Left ventricle myocardium superior (tissue), 1 donor: ENCODE measurements at regions not wholly inside any gene's neighbourhood (a gene's known extent, or its start where the extent isn't known, plus 50 kb on each side); places are given as distances from the start of the nearest gene placed in this dataset.
"Not testable (repeated sequence)": the region's sequence is repeated elsewhere in the genome, so short reads cannot be mapped to it uniquely, and the experiment has no call there.

Experiments
- ATAC-seq: fragments of 200-7000 bp; cut with Tn5 transposase; one replicate; pipeline ENCODE4 v1.9.1; 2020; ENCODE audit warnings: mild to moderate bottlenecking, moderate library complexity
- DNase-seq: peaks from one replicate; pipeline ENCODE4 v3.0.0-alpha.2; 2020
- intact Hi-C: fragments of 100-400 bp; cut with micrococcal nuclease; formaldehyde crosslinking; loops from one replicate; pipeline ENCODE4 v1.11.0; 2022
- donor health status: DM: no; HTN: yes; CAD: no; lungs with severe emphysema.

DNA sequence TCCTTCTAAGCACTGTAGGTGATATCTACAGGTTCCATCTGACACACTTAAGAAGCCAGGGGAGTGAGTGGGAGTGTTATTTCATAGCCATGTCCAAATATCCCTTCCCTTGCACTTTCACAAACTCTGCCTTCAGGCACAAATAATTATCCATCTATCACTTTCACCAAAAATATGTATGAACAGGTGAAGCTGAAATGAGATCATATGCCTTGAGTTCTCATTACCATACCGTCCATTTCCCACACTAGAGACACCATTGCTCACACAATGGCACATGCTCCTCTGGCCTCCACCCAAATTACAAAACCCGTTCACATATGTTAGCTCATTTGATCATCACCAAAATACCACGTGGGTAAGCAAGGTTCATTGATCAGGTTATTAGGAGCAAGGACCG, 151.9 kb upstream of the BNIP2 start:
- no peak for ATAC-seq
- no peak for DNase-seq
- intact Hi-C loops, result no loop called here

DNA sequence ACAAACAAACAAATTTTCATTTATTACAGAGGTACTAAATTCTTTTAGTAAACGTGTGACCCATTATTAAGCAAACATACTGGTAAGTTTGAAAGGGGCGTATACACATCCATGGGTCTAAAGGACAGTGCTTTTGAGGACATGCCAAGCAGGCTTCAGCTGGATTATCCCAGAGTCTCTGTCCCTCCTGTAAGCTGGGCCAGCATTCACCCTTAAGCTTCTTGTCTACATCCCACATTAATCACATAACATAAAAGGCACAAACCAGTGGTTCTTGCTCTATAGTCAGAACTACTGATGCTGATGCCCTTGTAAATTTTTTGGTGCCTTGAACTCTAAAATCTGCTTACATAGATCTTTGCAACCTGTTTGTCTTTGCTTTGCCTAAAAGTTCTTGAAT, 150.8 kb upstream of the BNIP2 start:
- intact Hi-C loops, result no loop called here
- DNase-seq (no peak), ATAC-seq (no peak)

DNA sequence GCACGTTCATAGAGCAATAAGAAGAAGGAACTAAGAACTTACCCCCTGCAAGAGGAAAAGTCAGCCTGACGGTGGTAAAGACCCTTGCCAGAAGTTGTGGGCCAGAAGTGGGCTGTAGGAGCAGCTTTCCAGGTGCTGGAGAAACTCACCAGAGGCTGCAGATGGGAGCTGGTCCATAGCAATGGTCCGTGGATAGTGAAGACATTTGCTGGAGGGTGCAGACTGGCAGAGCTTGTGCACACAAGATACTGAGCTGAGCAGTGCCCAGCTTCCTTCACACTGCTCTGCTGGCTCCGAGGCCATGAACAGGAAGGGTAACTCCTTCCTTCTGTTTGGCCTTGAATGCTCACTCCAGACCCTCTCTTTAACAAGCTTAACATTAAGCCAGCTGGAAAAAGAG, 149.8 kb upstream of the BNIP2 start:
- ATAC-seq, result no peak
- intact Hi-C loops, result no loop called here
- DNase-seq, result no peak

DNA sequence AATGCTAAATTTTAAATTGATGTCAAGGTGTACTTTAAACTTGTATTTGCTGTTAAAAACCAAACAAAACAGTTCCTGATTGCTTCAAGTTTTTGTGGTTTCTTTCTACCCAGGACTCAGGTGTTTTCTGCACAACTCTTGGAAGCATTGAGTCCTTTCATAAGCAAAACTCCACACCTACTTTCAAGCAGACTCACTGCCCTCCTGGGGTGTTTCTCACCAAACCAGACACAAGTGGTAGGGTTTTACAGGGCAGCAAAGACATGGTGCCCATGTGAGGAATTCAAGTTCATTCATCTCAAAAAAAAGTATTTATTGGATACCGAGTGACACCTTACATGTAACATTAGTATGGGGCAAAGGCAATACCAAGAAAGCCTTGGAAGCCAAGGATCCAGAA, 146.7 kb upstream of the BNIP2 start:
- intact Hi-C loops, result no loop called here
- DNase-seq (no peak), ATAC-seq (no peak)

DNA sequence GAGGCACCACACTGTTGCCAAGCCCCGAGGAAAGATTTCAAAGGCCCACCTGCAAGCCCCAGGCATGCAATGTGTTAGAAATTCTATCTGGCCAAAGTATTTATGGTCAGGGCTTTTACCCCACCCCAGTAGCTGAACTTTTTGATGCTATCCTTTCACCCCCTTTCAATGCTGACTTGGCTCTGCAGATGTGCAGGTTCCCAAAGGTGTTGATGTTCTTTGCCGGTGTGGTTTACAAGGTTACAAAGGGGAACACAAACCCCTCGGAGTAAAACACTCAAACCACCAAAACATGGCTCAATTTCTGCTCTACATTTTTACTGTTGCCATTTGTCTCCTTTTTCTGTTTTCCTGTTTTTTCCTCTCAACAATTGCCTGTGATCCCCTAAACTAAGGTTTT, 145.4 kb upstream of the BNIP2 start:
- ATAC-seq, result no peak
- no peak for DNase-seq
- intact Hi-C loops, result no loop called here

DNA sequence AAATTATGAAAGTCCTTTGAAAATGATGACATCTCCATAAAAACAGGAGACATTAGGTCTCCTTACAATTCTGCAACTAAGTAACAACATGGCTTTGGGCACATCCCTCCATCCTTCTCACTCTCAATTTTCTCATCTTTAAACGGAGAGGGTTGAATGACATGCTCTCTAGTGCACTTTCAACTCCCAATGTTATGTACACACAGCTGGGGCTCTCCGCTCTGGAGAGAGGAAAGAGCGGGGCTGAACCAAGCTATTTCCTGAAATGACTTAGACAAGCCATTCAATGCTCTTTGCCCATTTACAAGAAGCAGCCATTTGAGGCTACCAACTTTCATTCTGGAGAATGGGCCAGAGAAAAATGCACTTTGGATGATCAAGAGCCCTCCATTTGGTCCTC, 144.2 kb upstream of the BNIP2 start:
- no peak for DNase-seq
- intact Hi-C loops, result no loop called here
- ATAC-seq, result no peak

DNA sequence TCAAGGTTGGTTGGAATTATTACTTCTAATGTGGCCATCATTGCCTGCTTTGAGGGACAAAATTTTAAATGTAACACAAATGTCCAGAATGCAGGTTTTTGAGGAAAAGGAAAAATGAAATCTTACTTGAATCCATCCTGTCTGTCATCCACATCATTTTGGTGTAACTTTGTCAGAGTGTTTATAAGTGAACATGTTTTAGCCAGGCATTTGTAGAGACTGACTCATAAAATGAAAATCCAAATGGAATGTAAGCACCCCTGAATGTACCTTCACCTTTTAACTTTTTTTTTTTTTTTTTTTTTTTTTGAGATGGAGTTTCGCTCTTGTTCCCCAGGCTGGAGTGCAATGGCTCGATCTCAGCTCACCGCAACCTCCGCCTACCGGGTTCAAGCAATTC, 141.8 kb upstream of the BNIP2 start:
- ATAC-seq, result no peak
- intact Hi-C loops, result no loop called here
- DNase-seq, result no peak

DNA sequence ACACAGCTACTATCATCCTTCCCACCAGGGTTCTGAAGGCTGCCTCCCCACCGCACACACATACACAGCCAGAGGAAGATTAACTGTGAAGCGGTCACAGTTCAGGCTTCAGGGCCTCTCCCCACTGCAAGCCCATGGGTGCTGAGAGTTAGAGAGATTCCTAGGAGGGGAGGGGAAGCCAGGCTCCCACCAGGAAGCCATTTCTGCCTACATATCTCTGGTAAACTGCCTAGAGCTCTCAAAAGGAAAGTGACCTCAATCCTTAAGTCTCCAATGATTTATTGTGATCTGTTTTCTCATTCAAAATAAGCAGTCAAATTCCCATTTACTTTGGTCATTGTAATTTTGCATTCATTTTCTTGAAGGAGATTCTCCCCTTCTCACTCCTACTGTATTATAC, 141.0 kb upstream of the BNIP2 start:
- no peak for DNase-seq
- ATAC-seq, result no peak
- intact Hi-C loops, result no loop called here

DNA sequence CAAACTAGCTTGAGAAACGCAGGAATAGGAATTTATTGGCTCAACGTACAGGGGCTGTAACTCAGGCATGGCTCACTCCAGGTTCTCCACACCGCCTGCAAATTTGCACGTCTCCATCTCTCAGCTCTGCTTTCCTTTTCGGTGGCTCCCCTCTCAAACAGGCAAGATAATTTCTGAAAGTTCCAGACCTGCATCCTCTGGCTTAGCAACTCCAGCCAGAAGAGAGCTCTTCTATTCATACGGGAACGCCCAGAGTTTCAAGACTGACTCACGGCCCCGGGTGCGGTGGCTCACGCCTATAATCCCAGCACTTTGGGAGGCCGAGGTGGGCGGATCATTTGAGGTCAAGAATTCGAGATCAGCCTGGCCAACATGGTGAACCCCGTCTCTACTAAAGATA, 139.7 kb upstream of the BNIP2 start:
- DNase-seq (no peak), ATAC-seq (no peak)
- intact Hi-C loops, result no loop called here

DNA sequence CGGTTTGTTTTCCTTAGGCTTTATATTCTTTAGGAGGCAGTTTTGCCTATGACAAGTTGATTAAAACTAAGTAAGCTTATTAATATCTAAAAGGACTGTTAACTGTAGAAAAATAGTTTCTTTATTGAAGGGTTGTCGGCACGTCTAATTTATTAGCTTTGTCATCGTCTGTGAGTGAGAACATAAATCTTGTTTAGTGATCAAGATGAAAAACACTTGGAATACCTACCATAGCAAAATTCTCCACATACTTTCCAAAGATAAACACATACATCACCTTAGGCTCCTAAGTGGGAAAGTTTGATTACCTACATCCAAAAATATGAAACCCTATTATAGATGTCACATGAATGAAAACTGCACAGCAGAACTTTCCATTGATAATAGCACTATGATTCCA, 139.1 kb upstream of the BNIP2 start:
- DNase-seq (no peak), ATAC-seq (no peak)
- intact Hi-C loops, result no loop called here

DNA sequence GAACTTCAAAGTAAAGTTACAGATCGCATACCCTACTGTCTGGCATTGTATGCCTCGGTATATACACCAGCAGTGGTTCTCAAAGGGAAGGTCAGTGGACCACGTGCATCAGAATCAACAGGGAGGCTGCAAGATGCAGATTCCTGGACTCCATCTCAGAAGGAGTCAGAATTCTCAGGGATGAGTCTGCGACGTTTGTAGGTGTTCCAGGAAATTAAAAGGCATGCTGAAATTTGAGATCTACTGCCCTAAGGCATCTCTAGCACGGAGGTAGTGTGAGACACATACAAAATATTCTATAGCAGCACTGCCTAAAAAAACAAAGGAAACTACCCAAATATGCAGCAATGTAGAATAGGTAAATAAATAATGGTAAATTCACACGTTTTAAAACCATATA, 136.8 kb upstream of the BNIP2 start:
- intact Hi-C loops, result no loop called here
- DNase-seq (no peak), ATAC-seq (no peak)

DNA sequence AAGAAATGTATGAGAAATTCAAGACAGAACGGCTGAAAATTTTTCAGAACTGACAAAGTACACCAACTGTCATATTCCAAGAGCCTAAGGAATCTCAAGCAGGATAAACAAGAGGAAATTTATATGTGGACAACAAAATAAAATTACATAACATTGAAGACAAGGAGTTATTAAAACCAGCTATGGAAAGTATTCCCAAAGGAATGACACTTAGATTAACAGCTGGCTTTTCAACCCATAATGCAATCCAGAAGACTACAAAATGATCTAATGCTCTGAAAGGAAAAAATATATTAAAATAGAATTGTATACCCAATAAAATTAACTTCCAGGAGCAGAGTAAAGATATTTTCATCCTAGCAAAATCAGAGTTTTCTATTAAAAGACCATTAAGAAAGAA, 132.2 kb upstream of the BNIP2 start:
- ATAC-seq (no peak), DNase-seq (no peak)
- intact Hi-C loops, result no loop called here

DNA sequence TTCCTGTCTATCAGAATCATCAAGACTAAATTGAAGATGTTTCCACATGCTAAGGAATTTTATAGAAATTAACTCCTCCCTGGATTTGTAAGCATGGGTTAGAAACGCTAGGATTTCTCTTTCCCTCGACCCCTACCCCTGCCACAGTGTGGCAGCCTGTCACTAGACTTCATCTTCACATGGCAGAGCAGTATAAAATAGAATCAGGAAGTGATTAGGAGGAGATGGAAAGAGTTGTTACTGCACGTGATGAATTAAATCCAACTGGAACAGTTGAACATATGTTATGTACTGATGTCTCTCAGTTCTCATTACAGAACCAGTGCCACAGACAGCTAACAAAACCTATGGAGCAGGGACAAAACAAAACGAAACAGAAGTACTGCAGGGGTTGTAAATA, 130.0 kb upstream of the BNIP2 start:
- ATAC-seq (no peak), DNase-seq (no peak)
- intact Hi-C loops, result no loop called here

DNA sequence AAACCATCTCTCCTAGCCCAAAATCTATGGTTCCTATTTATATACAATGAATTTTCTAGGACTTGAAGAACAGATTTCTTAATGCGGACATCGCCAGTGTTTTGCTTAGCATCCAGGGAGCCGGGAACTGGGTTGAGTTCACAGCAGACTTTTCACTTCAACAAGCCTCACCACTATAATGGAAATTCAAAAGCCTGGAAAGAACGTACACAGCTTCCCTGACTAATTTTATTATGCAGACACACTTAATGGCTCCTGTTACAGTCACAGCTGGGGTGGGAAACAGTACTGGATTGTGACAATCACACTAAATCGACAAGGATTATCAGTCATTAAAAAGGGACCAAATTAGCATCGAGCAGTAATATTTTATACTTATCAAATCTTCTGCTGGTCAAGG, 129.2 kb upstream of the BNIP2 start:
- ATAC-seq (no peak), DNase-seq (no peak)
- intact Hi-C loops, result no loop called here

DNA sequence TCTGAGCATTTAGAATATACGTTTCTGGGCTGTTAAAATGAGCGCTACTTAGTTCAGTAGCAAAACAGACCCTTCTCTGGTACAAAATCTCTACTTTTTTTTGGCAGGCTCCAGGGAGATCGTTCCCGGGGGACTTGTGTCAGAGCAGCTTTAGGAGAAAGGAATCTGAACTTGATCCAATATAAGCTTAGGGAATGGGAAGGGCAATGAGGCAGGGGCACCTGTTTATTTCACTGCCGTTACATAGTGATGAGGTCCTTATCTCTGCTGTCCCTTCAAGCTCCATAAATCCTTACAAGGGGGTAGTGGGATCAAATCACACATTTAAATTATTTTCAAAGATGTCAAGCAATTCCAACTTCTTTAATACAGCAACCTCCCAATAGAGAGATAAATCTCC, 128.7 kb upstream of the BNIP2 start:
- intact Hi-C loops, result no loop called here
- ATAC-seq (no peak), DNase-seq (no peak)

DNA sequence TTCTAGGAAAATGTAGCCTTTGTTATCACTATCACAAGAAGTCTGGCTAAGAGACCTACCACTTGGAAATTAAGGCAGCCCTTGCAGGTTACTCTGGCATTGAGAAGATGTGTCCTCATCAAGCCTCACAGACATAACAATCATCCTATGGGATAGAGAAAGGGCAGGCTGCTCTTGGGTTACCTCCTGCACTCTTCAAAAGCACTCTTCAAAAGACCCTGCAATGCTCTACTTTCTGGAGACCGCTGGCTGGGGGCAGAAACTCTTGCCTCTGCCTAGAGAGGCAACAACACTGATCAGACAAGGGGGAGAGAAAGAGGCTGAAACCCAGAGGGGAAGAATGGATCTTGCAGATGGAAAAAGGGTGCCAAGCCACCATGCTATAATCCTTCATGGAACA, 127.9 kb upstream of the BNIP2 start:
- DNase-seq (no peak), ATAC-seq (no peak)
- intact Hi-C loops, result no loop called here

DNA sequence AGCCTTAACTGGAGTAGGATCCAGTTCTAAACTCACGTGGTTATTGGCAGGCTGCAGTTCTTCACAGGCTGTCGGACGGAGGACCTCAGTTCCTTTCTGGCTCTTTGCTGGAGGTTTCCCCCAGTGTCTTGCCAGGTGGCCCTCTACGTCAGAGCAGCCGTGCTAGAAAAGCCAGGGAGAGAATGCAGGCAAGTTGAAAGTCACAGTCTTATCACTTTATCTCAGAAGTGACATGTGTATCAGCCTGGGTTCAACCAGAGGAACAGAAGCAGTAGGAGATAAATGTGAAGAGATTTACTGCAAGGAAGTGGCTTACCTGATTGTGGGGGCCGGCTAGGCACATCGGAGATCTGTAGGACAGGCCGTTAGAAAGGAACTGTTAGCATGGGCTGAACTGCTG, 125.3 kb upstream of the BNIP2 start:
- DNase-seq, result no peak
- ATAC-seq, result no peak
- intact Hi-C loops, result no loop called here

DNA sequence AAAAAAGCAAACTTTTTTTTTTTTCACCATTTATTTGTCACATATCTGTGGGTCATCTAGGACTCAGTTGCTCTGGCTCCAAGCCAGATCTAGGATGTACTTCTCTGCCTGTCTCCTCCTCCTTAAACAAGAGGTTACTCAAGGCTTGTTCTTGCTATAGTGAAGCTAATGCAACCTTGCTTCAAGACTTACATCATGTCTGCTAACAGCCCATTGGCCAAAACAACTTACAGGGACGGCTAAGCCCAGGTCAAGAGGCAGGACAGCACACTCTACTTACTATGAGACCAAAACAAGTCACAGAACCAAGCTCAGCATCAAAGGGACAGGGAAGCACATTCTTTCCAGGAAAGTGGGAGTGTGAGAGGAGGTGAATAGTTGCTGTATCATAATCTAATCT, 123.8 kb upstream of the BNIP2 start:
- DNase-seq (no peak), ATAC-seq (no peak)
- intact Hi-C loops, result no loop called here

DNA sequence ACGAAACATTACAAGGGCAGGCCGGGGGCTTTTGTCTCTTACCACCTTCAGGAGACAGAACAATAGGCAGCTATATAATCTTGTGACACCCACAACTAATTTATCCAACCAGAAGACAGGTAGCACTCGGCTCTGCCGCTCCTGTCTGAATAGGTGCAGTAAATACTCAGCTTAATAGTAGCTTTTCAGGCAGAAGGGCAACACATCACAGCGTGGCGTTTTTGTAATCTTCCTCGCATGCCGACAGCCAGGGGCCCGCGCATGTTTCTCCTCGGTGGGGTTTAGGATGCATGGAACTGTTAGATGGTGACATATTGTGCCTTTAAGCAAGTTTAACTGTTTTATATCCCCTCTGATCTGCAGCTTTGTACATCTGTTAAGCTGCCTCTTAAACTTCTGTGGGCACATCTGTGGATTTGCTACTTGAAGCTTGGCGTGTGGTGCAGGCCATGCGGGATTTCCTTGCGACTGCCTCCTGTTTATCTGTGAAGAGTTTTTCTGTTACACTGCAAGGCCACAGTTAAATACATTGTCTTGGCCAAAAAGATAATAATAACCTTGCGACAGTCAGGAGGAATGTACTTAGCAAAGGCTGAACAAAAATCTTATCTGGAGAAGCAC, 123.2 kb upstream of the BNIP2 start:
- intact Hi-C loops, result no loop called here
- DNase-seq (no peak), ATAC-seq (no peak)

DNA sequence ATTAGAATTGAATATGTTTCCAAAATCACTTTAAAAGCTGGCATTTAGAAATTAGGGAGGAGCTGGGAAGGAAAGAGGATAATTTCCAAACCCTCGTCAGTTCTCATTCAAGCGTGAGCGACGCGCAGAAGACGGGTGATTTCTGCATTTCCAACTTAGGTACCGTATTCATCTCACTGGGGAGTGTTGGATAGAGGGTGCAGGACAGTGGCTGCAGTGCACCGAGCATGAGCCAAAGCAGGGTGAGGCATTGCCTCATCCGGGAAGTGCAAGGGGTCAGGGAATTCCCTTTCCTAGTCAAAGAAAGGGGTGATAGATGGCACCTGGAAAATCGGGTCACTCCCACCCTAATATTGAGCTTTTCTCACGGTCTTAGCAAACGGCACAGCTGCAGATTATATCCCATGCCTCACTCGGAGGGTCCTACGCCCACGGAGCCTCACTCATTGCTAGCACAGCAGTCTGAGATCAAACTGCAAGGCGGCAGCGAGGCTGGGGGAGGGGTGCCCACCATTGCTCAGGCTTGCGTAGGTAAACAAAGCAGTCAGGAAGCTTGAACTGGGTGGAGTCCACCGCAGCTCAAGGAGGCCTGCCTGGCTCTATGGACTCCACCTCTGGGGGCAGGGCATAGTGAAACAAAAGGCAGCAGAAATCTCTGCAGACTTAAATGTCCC, 114.3 kb upstream of the BNIP2 start:
- DNase-seq, intact Hi-C loops, ATAC-seq: not testable (repeated sequence)

DNA sequence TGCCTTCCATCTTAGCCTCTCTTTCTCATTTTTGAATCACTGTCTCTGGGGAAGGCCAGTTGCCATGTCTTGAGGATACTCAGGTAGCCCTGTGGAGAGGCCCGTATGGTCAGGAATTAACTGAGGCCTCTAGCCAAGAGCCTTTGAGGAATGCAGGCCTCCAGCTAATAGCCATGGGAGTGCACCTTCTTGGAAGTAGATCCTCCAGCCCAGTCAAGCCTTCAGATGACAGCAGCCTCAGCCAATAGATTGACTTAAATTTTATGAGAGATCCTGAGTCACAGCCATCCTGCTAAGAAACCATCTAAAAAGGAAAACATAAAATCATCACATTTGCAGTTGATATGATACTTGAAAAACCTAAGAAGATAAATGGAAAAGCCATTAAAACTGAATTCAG, 112.5 kb upstream of the BNIP2 start:
- ATAC-seq, result no peak
- DNase-seq, result no peak
- intact Hi-C loops, result no loop called here

DNA sequence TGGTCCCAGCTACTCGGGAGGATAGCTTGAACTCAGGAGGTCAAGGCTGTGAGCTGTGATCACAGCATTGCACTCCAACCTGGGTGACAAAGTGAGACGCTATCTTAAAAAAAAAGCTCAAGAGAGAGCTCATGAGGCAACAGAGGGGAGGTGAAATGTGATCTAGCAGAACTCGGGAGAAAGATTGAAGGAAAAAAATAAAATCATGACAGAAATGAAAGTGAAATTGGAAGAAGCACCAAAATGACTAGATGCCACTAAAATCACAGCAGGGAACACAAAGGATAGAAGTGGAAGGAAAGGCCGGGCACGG, 109.4 kb upstream of the BNIP2 start:
- intact Hi-C loops, result no loop called here
- ATAC-seq (no peak), DNase-seq (no peak)
